ENCODE measurements at regions not wholly inside any gene's neighbourhood (a gene's known extent, or its start where the extent isn't known, plus 50 kb on each side); places are given as distances from the start of the nearest gene placed in this dataset.

GRCh38 chr4:82256718-82257117 lies 117.1 kb downstream of the HNRNPD start:
- no peaks in the 10 kb centered on the region for H3K4me1 ChIP-seq
- no peak overlapping the region for H3K27ac ChIP-seq
- no peaks in the 10 kb centered on the region for H3K27me3 ChIP-seq (ENCODE audit: low read depth)
- no peak overlapping the region for H3K4me3 ChIP-seq
- H3K36me3 ChIP-seq: no peaks in the 10 kb centered on the region
- intact Hi-C loops (cut with DNase I): no loop called here
- DNase-seq: no peak
- no peaks in the 10 kb centered on the region for H3K9me3 ChIP-seq
- no peak for ATAC-seq
- no peak for TF ChIP-seq CTCF (IDR thresholded peaks at IDR 0.05)

GRCh38 chr4:82255657-82256056 lies 118.1 kb downstream of the HNRNPD start:
- Histone ChIP-seq H3K36me3 (no peaks in the 10 kb centered on the region), H3K27ac (no peak overlapping the region), H3K4me3 (no peak overlapping the region), H3K27me3 (ENCODE audit: low read depth) (no peaks in the 10 kb centered on the region), H3K9me3 (no peaks in the 10 kb centered on the region), H3K4me1 (no peaks in the 10 kb centered on the region)
- intact Hi-C loops (cut with DNase I): no loop called here
- no peak for TF ChIP-seq CTCF (IDR thresholded peaks at IDR 0.05)
- DNase-seq (no peak), ATAC-seq (no peak)

GRCh38 chr4:82248903-82249632 lies 124.7 kb downstream of the HNRNPD start:
- TF ChIP-seq CTCF (IDR thresholded peaks at IDR 0.05): no peak
- Histone ChIP-seq H3K4me1 (no peaks in the 10 kb centered on the region), H3K27me3 (ENCODE audit: low read depth) (no peaks in the 10 kb centered on the region), H3K4me3 (no peak overlapping the region), H3K36me3 (no peaks in the 10 kb centered on the region), H3K9me3 (no peaks in the 10 kb centered on the region), H3K27ac (no peak overlapping the region)
- DNase-seq (no peak), ATAC-seq (no peak)
- intact Hi-C loops (cut with DNase I): no loop called here

DNA sequence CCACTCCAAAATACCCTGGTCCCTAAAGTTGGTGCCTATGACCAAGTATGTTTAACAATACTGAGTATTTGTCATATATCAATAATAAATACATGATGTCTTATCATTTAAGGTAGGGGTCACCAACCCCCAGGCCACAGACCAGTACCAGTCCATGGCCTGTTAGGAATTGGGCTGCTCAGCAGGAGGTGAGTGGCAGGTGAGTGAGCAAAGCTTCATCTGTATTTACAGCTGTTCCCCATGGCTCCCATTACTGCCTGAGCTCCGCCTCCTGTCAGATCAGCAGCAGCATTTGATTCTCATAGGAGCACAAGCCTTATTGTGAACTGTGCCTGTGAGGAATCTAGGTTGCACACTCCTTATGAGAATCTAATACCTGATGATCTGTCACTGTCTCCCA lies 126.2 kb downstream of the HNRNPD start:
- no peaks in the 10 kb centered on the region for H3K9me3 ChIP-seq
- no peaks in the 10 kb centered on the region for H3K27me3 ChIP-seq (ENCODE audit: low read depth)
- H3K27ac ChIP-seq: no peak overlapping the region
- no peak overlapping the region for H3K4me3 ChIP-seq
- ATAC-seq (no peak), DNase-seq (no peak)
- no peak for TF ChIP-seq CTCF (IDR thresholded peaks at IDR 0.05)
- no peaks in the 10 kb centered on the region for H3K4me1 ChIP-seq
- H3K36me3 ChIP-seq: no peaks in the 10 kb centered on the region
- intact Hi-C loops (cut with DNase I): no loop called here

DNA sequence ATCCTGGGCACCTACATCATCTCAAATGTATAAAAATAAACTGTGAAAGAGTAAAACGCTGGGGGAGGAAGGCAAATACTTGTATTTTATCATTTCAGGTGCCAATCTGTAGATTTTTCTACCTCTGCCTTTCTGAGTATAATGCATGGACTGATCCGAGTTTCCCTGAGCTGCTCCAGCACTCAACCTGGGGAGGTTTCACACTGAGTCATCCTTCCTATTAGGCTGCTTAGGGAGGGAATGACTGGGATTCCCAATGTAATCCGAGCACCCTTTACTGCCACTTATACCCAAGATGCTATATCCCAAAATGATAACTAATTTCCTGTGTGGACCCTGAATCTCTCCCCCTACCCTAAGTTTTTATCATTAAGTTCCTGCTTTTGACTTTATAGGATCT lies 126.6 kb downstream of the HNRNPD start:
- Histone ChIP-seq H3K27me3 (ENCODE audit: low read depth) (no peaks in the 10 kb centered on the region), H3K4me3 (no peak overlapping the region), H3K4me1 (no peaks in the 10 kb centered on the region), H3K9me3 (no peaks in the 10 kb centered on the region), H3K36me3 (no peaks in the 10 kb centered on the region), H3K27ac (no peak overlapping the region)
- DNase-seq (no peak), ATAC-seq (no peak)
- intact Hi-C loops (cut with DNase I): no loop called here
- TF ChIP-seq CTCF (IDR thresholded peaks at IDR 0.05): no peak
